Neural cell (in vitro differentiated cells): ENCODE measurements at regions not wholly inside any gene's neighbourhood (a gene's known extent, or its start where the extent isn't known, plus 50 kb on each side); places are given as distances from the start of the nearest gene placed in this dataset.

Experiments used
- H2AFZ ChIP-seq: fragments of 200-600, 300-800 bp; sonication (generic), shearing (Covaris generic); 2 replicates; pipeline ENCODE4 v1.6.0; 2014; ENCODE audit warnings: low read depth, mild to moderate bottlenecking, antibody characterized with exemption, low read length, moderate library complexity
- H3F3A ChIP-seq: fragments of 200-600 bp; shearing (Covaris generic); 2 replicates; pipeline ENCODE4 v1.6.1; 2016; ENCODE audit warnings: mild to moderate bottlenecking, moderate library complexity, mixed read lengths, antibody characterized with exemption, low read length; ENCODE audit not compliant: insufficient read depth, poor library complexity, severe bottlenecking
- H3K27ac ChIP-seq: fragments of 200-600, 300-800 bp; sonication (generic), shearing (Covaris generic); 2 replicates; pipeline ENCODE4 v1.5.1; 2014; ENCODE audit warnings: mild to moderate bottlenecking, low read length, moderate library complexity
- H3K27me3 ChIP-seq: fragments of 300-800, 200-600 bp; sonication (generic), shearing (Covaris generic); 2 replicates; pipeline ENCODE4 v1.6.0; 2014; ENCODE audit warnings: mild to moderate bottlenecking, low read depth, low read length, moderate library complexity; ENCODE audit not compliant: insufficient read depth
- H3K36me3 ChIP-seq: fragments of 300-800, 200-600 bp; sonication (generic), shearing (Covaris generic); 2 replicates; pipeline ENCODE4 v1.5.1; 2014; ENCODE audit warnings: mild to moderate bottlenecking, antibody characterized with exemption, low read length, moderate library complexity; ENCODE audit not compliant: insufficient read depth
- H3K4me2 ChIP-seq: fragments of 300-800, 200-600 bp; sonication (generic), shearing (Covaris generic); 2 replicates; pipeline ENCODE4 v1.6.0; 2014; ENCODE audit warnings: mild to moderate bottlenecking, low read length
- H3K4me3 ChIP-seq: fragments of 300-800, 200-600 bp; sonication (generic), shearing (Covaris generic); 2 replicates; pipeline ENCODE4 v1.5.1; 2014; ENCODE audit warnings: mild to moderate bottlenecking, low read length, moderate library complexity
- H3K79me2 ChIP-seq: fragments of 200-600 bp; shearing (Covaris generic); replicated peaks from 2 replicates; pipeline ENCODE4 v1.6.0; 2014; ENCODE audit warnings: mild to moderate bottlenecking, low read length, moderate library complexity; ENCODE audit not compliant: insufficient read depth
- H3K9ac ChIP-seq: fragments of 300-800, 200-600 bp; sonication (generic), shearing (Covaris generic); 2 replicates; pipeline ENCODE4 v1.6.1; 2016; ENCODE audit warnings: mild to moderate bottlenecking, low read length, mixed read lengths
- H3K9me2 ChIP-seq: fragments of 200-600 bp; shearing (Covaris generic); 2 replicates; pipeline ENCODE4 v1.6.1; 2016; ENCODE audit warnings: mild to moderate bottlenecking, low read length, mixed read lengths; ENCODE audit not compliant: insufficient read depth
- H3K9me3 ChIP-seq: fragments of 200-600, 300-800 bp; sonication (generic), shearing (Covaris generic); 2 replicates; pipeline ENCODE4 v1.6.1; 2016; ENCODE audit warnings: mild to moderate bottlenecking, mixed run types, low read length, moderate library complexity, mixed read lengths
- H4K20me1 ChIP-seq: fragments of 200-600 bp; shearing (Covaris generic); 2 replicates; pipeline ENCODE4 v1.6.1; 2016; ENCODE audit warnings: mild to moderate bottlenecking, mixed run types; ENCODE audit not compliant: insufficient read depth
- CTCF ChIP-seq: fragments of 450-650 bp; IDR thresholded peaks from 2 replicates; pipeline ENCODE4 v1.5.1; 2014; ENCODE audit warnings: antibody characterized with exemption, mild to moderate bottlenecking, moderate library complexity; ENCODE audit not compliant: poor library complexity, severe bottlenecking
- EP300 ChIP-seq: fragments of 450-650 bp; conservative IDR thresholded peaks from 2 replicates; pipeline ENCODE4 v1.6.1; 2014; ENCODE audit warnings: antibody characterized with exemption, mild to moderate bottlenecking, moderate library complexity; ENCODE audit not compliant: poor library complexity, severe bottlenecking
- EZH2 ChIP-seq: fragments of 200-600, 300-800 bp; shearing (Covaris generic), sonication (generic); IDR thresholded peaks from 2 replicates; pipeline ENCODE4 v1.6.1; 2014; ENCODE audit warnings: antibody characterized with exemption, low read length, borderline replicate concordance, mild to moderate bottlenecking; ENCODE audit not compliant: insufficient read depth, poor library complexity, severe bottlenecking
- MXI1 ChIP-seq: fragments of 450-650 bp; conservative IDR thresholded peaks from 2 replicates; pipeline ENCODE4 v1.6.1; 2014; ENCODE audit warnings: antibody characterized with exemption, mild to moderate bottlenecking; ENCODE audit not compliant: poor library complexity, severe bottlenecking
- POLR2AphosphoS5 ChIP-seq: IDR thresholded peaks from 2 replicates; pipeline ENCODE4 v1.6.1; 2012
- RAD21 ChIP-seq: fragments of 450-650 bp; conservative IDR thresholded peaks from 2 replicates; pipeline ENCODE4 v1.6.1; 2014; ENCODE audit warnings: antibody characterized with exemption, mild to moderate bottlenecking, moderate library complexity
- REST ChIP-seq: IDR thresholded peaks from 2 replicates; pipeline ENCODE4 v1.6.1; 2012; ENCODE audit warnings: borderline replicate concordance
- SMC3 ChIP-seq: fragments of 450-650 bp; conservative IDR thresholded peaks from 2 replicates; pipeline ENCODE4 v1.6.1; 2014; ENCODE audit warnings: antibody characterized with exemption, mild to moderate bottlenecking, moderate library complexity; ENCODE audit not compliant: poor library complexity
- TAF1 ChIP-seq: IDR thresholded peaks from 2 replicates; pipeline ENCODE4 v1.6.1; 2012; ENCODE audit warnings: low read depth

GRCh38 chr3:29186131-29186599, 94.7 kb upstream of the RBMS3 start:
- H3K9me2 ChIP-seq, result no peaks in the 10 kb centered on the region
- H3K27ac ChIP-seq, result no peak overlapping the region
- H3K36me3 ChIP-seq, result no peaks in the 10 kb centered on the region
- H4K20me1 ChIP-seq, result no peaks in the 10 kb centered on the region
- no peak overlapping the region for H3K4me3 ChIP-seq
- H3F3A ChIP-seq, result no peaks in the 10 kb centered on the region
- TF ChIP-seq TAF1 (no peak), EZH2 (no peak)
- H3K9ac ChIP-seq, result no peak overlapping the region
- no peaks in the 10 kb centered on the region for H3K27me3 ChIP-seq
- no peak overlapping the region for H3K4me2 ChIP-seq
- H3K79me2 ChIP-seq, result no peaks in the 10 kb centered on the region
- no peak overlapping the region for H2AFZ ChIP-seq
- H3K9me3 ChIP-seq, result no peaks in the 10 kb centered on the region

GRCh38 chr3:29186982-29187725, 93.7 kb upstream of the RBMS3 start:
- H3K36me3 ChIP-seq, result no peaks in the 10 kb centered on the region
- no peak overlapping the region for H3K4me2 ChIP-seq
- no peaks in the 10 kb centered on the region for H3F3A ChIP-seq
- H3K9ac ChIP-seq, result no peak overlapping the region
- no peaks in the 10 kb centered on the region for H3K9me3 ChIP-seq
- no peak overlapping the region for H3K27ac ChIP-seq
- no peaks in the 10 kb centered on the region for H3K79me2 ChIP-seq
- H2AFZ ChIP-seq, result no peak overlapping the region
- H3K4me3 ChIP-seq, result no peak overlapping the region
- TF ChIP-seq MXI1 (no peak), RAD21 (no peak), REST (no peak), EP300 (no peak), EZH2 (no peak), POLR2AphosphoS5 (no peak), TAF1 (no peak), CTCF (no peak), SMC3 (no peak)
- H3K9me2 ChIP-seq, result no peaks in the 10 kb centered on the region
- H3K27me3 ChIP-seq, result no peaks in the 10 kb centered on the region
- no peaks in the 10 kb centered on the region for H4K20me1 ChIP-seq
